GF-D8 (cell line): ENCODE measurements at regions not wholly inside any gene's neighbourhood (a gene's known extent, or its start where the extent isn't known, plus 50 kb on each side); places are given as distances from the start of the nearest gene placed in this dataset.

Source experiments
- DNase-seq: peaks from one replicate; lab custom pipeline; 2025; lab: John Stamatoyannopoulos, UW

- peak; percentile 84 for DNase-seq
These were observed 84.9 kb upstream of the SLC44A3 start for GRCh38 chr1:94734963-94735901.

GRCh38 chr1:94731891-94732290, 88.3 kb upstream of the SLC44A3 start:
- DNase-seq: no peak

- no peak for DNase-seq
These were observed 89.7 kb upstream of the SLC44A3 start for GRCh38 chr1:94730450-94730849.

GRCh38 chr1:94729267-94729666, 90.9 kb upstream of the SLC44A3 start:
- no peak for DNase-seq

GRCh38 chr1:94727846-94728715, 92.1 kb upstream of the SLC44A3 start:
- DNase-seq: no peak

GRCh38 chr1:94726981-94727685, 93.0 kb upstream of the SLC44A3 start:
- DNase-seq: no peak

GRCh38 chr1:94725566-94725965, 94.6 kb upstream of the SLC44A3 start:
- DNase-seq: no peak

GRCh38 chr1:94723894-94724293, 96.3 kb upstream of the SLC44A3 start:
- no peak for DNase-seq

- no peak for DNase-seq
These were observed 96.7 kb upstream of the SLC44A3 start for GRCh38 chr1:94723463-94723862.

- no peak for DNase-seq
These were observed 98.0 kb upstream of the SLC44A3 start for GRCh38 chr1:94722181-94722580.

GRCh38 chr1:94721240-94721639, 98.9 kb upstream of the SLC44A3 start:
- peak; percentile 95 for DNase-seq

GRCh38 chr1:94719926-94720793, 100.0 kb upstream of the SLC44A3 start:
- DNase-seq: peak; percentile 54

GRCh38 chr1:94716965-94717364, 103.2 kb upstream of the SLC44A3 start:
- peak; percentile 61 for DNase-seq

- DNase-seq: peak; percentile 36
These were observed 104.8 kb upstream of the SLC44A3 start for GRCh38 chr1:94715321-94715720.

- DNase-seq: no peak
These were observed 105.6 kb upstream of the SLC44A3 start for GRCh38 chr1:94714552-94714951.

- DNase-seq: no peak
These were observed 106.0 kb upstream of the SLC44A3 start for GRCh38 chr1:94714152-94714551.

- peak; percentile 89 for DNase-seq
These were observed 106.5 kb upstream of the SLC44A3 start for GRCh38 chr1:94713472-94714141.

- no peak for DNase-seq
These were observed 110.1 kb upstream of the SLC44A3 start for GRCh38 chr1:94709891-94710581.

- DNase-seq: no peak
These were observed 111.3 kb upstream of the SLC44A3 start for GRCh38 chr1:94708811-94709210.

- no peak for DNase-seq
These were observed 111.9 kb upstream of the SLC44A3 start for GRCh38 chr1:94708299-94708685.
